Hippocampal formation (tissue), 2 donors: ENCODE measurements at regions not wholly inside any gene's neighbourhood (a gene's known extent, or its start where the extent isn't known, plus 50 kb on each side); places are given as distances from the start of the nearest gene placed in this dataset.

Experiments
- DNase-seq, 2 donors: peaks; one replicate each; lab custom pipeline; 2025; lab: John Stamatoyannopoulos, UW

GRCh38 chr15:91668370-91668769 lies 185.1 kb upstream of the SLCO3A1 start:
- DNase-seq = no peak

DNA sequence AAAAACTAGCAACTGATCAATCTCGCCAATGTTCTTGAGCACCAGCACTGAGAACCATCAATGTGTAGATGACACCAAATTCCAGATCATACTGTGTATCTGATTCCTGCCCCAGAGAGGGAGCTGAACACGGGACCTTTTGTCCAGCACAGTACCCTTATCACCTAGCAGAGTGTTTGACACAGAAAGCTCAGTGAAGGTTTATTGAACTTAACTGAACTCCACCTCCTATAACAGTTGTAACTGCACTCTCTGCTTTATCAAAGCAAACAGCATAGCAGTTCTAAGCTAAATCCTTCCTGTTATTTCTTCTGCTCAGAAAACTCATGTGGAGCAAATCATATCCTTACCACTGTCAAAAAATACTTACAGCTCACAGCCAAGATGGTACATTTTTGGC lies 183.4 kb upstream of the SLCO3A1 start:
- DNase-seq = no peak

DNA sequence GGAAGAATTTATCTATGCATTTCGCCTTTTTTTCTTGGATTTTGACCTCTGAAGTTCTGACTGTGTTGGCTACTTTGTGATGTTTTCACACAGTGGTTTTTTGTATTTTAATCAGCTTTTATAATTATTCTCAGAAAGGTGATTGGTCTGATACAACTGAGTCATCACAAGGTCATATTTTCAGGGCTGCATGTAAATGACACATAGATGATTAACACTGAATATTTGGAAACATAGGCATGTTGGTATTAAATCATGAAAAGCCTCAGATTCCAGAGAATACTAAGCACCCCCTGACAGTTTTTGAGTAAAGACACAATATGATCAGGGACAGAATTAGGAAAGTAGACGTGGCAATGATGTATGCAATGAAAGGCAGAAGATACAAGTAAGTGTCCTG lies 175.5 kb upstream of the SLCO3A1 start:
- no peak for DNase-seq

- DNase-seq = no peak
Measured at GRCh38 chr15:91679447-91679846, 174.1 kb upstream of the SLCO3A1 start.

DNA sequence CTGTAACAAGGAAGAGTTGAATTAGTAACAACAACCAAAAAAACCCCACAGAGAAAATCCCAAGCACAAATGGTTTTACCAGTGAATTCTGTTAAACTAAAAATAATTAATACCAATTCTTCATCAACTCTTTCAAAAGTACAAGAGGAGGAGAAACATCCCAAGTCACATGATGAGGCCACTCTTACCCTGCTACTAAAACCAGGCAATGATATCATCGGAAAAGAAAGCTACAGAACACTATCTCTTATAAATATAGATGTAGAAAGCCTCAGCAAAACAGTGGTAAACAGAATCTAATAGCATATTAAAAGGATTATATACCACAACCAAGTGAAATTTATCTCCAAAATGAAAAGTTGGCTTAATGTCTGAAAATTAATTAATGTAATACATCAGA lies 168.1 kb upstream of the SLCO3A1 start:
- no peak for DNase-seq

- DNase-seq = no peak
Measured at GRCh38 chr15:91688811-91689210, 164.7 kb upstream of the SLCO3A1 start.

DNA sequence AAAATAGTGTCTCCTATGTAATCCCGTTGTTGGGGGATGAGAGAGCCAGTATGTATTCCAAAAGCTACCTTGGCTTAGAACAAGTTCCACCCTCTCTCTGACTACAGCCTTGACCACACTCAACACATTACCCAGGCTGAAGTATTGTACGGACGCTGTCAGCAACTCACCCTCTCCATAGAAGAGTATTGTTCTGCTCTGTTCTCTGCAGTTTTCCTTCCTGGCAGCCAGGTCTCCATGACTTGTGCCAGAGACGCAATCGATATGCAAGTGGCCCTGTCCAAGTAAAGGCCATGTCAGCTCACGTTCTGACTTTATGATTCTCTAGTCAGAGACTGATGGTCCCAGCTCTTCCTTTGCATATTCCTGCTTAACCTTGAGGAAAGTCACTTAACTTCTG lies 164.1 kb upstream of the SLCO3A1 start:
- no peak for DNase-seq

GRCh38 chr15:91692596-91692995 lies 160.9 kb upstream of the SLCO3A1 start:
- no peak for DNase-seq

GRCh38 chr15:91694131-91694830 lies 159.2 kb upstream of the SLCO3A1 start:
- DNase-seq = peak in 1 of 2 donors; percentile 40

DNA sequence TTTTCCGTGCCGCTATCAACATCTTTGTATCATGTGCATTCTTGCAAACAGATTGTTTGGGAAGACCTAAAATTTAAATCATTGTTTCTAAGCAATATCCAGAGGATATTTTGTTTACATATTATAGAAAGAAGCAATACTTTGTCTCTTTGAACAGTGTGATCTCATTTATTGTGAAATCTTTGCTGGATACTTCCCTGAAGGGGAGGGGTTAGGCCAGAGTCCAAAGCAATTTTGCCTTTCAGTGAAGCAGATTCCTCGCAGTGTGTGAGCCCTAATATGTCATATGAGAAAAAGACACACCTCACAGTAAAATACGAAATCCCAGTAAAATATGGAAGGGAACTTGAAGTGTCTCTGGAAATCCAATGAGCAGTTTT lies 158.7 kb upstream of the SLCO3A1 start:
- no peak for DNase-seq

DNA sequence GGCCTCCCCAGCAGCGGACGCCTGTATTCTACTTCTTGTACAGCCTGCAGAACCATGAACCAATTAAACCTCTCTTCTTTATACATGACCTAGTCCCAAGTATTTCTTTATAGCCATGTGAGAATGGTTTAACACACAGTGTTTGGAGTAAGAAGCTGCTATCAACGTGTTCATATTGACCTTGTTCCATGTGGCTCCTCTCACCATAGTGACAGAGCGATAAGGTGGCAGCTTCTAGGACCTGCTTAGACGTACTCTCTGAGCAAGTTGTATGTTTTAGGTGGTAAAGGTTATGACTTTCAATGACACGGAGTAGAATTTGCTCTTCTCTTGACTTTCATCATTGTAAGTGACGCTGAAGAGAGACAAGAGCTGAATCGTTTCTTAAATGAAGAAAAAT lies 157.7 kb upstream of the SLCO3A1 start:
- no peak for DNase-seq

DNA sequence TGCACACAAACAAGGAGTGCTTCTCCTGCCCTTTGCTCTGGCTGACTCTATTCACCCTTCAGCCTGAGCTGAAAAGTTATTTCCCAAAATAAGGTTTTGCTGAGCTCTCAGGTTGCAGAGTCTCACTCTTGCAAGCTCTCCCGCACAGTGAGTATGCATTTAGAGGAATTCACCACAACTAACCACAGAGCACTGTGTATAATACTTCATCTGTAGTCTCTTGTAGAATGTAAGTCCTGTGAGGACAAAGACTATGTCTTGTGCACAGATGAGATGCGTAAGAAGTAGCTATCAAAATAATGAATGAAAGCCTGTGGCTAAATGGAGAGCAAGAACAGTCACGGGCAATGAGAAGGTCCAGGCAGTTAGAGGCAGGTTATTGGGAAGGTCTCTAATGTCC lies 156.5 kb upstream of the SLCO3A1 start:
- DNase-seq = no peak

DNA sequence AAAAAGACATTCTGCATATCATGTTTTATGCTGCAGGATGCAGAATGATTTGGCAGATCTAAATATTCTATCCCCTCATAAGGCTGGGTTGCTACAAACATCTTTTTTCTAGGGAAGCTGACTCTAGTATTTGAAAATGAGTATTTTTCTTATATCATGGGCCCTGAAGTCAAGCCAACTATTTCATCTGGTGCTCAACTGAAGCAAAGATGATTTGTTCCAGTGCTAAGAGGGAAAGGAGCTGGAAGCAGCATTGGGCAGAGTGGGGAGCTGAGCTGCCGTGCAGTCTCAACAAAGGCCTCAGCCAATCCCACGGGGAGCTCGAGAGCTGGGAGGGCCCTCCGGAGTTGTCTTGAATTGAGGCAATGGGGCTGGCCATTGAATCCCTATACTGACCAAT lies 155.3 kb upstream of the SLCO3A1 start:
- no peak for DNase-seq

GRCh38 chr15:91699741-91700140 lies 153.8 kb upstream of the SLCO3A1 start:
- no peak for DNase-seq

GRCh38 chr15:91703274-91703673 lies 150.2 kb upstream of the SLCO3A1 start:
- DNase-seq = no peak

DNA sequence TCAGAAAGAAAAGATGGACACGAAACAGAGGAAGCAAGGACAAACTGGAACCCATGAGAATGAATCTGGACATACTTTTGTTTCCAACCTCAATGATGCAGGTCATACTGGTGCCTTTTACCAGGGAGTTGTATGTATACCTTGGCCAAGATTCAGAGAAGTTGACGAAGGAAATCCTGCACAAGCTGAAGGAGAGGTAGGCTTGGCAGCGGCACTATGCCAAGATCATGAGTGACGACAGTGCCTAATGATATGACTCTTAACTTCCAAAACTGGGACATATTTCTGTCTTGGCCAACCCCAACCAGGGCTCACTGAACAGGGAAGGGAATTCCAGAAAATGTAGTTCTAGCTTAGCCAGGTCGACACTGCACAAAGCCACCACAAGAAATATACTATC lies 149.2 kb upstream of the SLCO3A1 start:
- no peak for DNase-seq

GRCh38 chr15:91706322-91707032 lies 147.0 kb upstream of the SLCO3A1 start:
- peak; percentile 82 to 83 for DNase-seq

- DNase-seq = no peak
Measured at GRCh38 chr15:91710080-91710698, 143.3 kb upstream of the SLCO3A1 start.

GRCh38 chr15:91711384-91712033 lies 142.0 kb upstream of the SLCO3A1 start:
- no peak for DNase-seq

DNA sequence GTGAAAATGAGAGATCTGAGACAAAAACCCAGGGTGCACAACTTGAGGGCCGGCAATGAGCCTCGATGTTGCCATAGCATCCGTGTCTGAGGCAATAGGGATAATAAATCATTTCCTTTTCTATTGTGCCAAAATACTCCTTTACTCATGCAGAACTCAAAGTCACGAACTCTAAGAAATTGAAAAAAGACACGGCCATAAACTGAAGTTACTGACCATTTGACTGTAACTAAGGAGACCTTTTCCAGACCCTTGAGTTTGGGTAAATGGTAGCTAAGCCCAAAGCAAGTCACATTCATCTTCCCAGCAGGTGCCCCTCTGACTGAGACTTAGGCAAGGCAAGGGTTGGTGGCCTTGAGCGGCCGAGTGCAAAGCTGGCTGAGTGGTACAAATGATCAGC lies 141.2 kb upstream of the SLCO3A1 start:
- no peak for DNase-seq

- DNase-seq = no peak
Measured at GRCh38 chr15:91716536-91716935, 137.0 kb upstream of the SLCO3A1 start.

DNA sequence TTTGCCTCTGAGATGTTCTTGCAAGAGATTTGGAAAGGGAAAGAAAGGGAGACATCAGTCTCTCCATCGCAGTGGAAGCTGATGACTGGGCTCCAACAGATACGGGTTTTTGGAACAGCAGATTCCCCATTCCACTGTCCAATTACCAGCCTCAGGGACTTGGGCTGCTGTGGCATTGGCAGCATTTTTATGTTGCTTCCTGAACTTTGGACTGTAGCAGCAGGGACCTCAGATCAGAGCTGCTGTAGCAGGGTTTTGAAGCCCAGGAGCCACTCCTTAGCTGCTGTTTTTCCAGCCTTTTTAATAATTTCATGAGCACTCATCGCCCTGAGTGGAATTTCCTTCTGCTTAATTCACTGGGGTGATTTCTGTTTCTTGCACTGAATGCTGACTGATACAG lies 135.7 kb upstream of the SLCO3A1 start:
- DNase-seq = no peak

DNA sequence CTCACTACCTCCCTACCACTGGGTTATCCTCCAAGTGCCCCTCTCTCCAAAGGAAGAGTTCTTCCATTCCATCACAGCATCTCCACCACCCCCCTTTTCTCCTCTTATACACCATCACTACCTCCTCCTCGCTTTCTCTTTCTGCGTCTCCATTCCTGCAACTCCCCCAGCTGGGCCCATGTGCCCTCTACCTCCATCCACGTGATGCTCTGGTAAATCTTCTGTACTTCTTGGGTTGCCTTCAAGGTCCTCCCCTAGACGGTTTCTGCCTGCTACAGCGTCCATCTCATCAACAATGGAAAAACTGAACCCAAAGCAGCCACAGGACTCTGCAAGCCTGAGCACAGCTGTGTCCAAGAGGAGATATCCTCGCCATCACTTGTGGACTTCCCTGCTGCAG lies 129.5 kb upstream of the SLCO3A1 start:
- no peak for DNase-seq
